ENCODE measurements at regions not wholly inside any gene's neighbourhood (a gene's known extent, or its start where the extent isn't known, plus 50 kb on each side); places are given as distances from the start of the nearest gene placed in this dataset.

GRCh38 chr2:204239411-204240165, 303.0 kb downstream of the ICOS start:
- no peak for FAIRE-seq

DNA sequence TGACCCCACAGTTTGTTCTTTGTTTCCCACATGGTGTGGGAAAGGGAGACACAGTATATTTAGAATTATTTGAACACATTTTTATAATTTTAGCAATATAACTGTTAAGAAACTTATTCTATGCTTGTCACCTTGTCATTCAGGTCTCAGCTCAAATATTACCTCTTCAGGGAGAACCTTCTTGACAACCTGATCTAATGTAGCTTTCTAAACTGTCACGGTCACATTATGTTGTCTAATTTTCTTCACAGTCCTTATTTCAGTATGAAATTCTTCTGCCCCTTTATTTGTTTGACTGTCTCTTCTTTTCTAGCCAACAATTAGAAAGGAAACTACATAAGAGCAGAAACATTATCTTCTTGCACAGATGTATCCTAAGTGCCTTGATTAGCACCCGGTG, 304.3 kb upstream of the PARD3B start:
- FAIRE-seq = no peak

DNA sequence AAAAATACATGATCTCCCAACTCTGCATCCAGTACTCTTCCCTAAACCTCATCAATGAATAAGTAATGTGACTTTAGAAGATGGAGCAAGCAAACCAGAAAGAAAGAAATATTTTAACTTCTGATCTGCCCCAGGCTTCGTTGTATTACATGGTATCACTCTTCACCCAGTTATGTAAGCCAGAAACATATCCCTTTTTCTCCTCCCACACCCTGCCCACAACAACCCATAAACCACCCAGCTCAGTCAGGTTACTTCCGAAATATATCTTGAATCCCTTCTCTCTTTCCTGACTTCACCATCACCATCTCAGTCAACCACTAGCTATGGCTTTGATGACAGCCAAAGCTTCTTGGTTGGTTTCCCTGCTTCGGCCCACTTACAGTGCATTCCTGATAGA, 295.8 kb upstream of the PARD3B start:
- FAIRE-seq = no peak

- no peak for FAIRE-seq
Observed at GRCh38 chr2:204250692-204251091, 294.6 kb upstream of the PARD3B start.

DNA sequence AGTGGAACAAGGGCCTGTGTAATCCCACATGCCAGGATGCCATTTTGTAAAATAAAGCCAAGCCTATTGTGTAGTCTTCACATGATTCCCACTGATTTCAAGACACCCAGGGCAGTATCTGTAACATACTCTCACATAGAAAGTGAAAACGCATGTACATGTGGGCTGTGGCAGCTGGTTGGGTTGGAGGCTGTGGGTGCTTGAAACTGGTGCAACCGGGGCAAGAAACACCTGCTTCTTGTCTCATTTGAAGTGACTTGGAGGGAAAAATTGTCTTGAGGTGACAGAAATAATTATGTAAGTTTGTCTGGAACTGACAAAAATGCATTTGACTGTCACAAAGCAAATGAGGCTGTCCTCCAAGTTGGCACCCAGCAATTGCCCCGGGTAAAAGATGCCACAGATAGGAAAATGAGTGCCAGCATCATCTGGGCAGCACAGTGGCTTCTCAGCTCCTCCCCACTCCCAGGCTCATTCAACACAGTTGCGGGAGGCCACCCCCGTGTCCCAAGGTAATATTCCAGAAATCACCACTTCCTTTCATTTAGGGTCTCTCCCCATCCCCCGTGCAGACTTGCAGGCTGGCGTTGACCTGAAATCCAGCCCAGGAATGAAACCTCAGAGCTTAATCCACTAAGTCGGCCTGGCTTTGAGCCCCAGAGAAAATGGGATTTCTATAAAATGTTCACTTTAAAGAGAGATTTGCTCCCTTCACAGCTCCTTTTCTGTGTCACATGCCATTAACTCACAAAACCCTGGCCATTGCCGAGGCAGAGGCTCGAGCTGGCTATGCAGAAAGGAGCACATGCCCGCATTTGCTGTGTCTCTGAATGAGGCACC, 293.9 kb upstream of the PARD3B start:
- no peak for FAIRE-seq

DNA sequence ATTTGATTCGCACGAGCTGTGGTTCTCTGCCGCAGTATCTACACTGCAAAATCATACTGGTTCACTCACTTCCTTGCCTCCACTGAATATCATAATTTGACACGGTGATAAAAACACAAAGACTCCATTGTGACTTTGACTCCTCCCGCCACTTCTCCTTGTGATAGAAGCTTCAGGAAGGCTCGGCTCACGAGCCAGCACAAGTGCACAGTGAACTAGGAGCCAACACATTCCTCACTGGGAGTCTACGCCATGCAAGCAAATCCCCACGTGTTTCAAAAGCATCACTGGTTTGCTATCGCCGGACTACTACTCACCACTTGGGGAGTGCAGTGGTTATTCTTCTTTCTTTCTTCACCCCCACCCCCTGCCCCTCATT, 293.3 kb upstream of the PARD3B start:
- no peak for FAIRE-seq

- no peak for FAIRE-seq
Observed at GRCh38 chr2:204255071-204255470, 290.2 kb upstream of the PARD3B start.

DNA sequence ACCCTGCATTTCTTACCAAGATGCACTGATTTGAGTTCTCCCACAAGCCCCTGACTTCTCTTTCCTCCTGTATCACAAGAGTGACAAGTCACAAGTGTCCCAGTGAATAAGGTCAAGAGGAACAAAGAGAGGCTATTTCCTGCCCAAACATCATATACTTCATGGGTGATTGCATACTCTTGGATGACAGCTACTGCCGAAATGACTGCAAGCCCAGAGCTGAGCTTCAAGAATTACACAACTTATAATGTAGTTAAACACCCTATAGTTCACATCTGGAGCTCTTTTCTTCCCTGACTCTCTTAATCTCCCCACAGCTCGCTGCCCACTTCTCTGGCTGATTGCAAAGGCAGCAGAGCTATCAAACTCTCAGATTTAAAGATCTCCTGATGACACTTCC, 289.7 kb upstream of the PARD3B start:
- FAIRE-seq = no peak

- no peak for FAIRE-seq
Observed at GRCh38 chr2:204257781-204258180, 287.5 kb upstream of the PARD3B start.

- FAIRE-seq = no peak
Observed at GRCh38 chr2:204258890-204259289, 286.4 kb upstream of the PARD3B start.

- FAIRE-seq = no peak
Observed at GRCh38 chr2:204260162-204260877, 285.0 kb upstream of the PARD3B start.

DNA sequence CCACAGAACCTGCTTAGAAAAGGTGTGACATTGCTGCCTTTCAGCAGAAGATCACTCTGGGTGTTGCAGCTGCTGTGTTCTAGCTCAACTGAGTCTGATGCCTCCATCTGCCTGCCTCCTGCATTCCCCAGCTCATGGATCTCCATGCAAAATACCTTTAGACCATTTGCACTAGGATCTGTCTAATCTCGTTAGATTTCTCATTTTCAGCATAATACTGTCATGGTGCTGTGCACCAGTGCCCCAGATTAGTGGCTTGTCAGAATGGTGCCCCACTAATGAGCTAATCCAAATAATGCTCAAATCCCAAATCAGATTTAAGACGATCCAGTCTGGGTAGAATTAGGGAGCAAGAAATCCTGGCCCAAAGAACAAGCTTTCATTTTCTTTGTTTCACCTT, 284.4 kb upstream of the PARD3B start:
- FAIRE-seq = no peak

DNA sequence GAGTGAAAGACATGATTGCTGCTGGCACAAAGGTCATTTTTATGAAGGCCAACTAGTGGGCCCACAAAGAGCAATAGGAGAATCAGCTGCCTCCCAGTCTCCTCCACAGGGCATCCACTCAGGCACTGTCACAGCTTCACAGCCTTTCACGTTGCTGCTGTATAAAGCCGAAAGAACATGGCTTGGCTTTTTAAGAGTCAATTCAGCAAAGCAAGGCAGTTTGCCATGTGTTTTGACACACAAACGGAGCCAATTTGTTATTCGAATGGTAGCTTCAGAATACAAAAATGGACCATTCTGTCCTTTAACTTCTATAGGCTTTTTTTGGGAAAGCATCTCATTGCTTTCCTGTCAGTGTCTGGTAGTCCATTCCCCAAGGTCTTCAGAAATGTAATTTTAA, 283.4 kb upstream of the PARD3B start:
- no peak for FAIRE-seq

GRCh38 chr2:204264085-204264553, 281.2 kb upstream of the PARD3B start:
- FAIRE-seq = no peak

DNA sequence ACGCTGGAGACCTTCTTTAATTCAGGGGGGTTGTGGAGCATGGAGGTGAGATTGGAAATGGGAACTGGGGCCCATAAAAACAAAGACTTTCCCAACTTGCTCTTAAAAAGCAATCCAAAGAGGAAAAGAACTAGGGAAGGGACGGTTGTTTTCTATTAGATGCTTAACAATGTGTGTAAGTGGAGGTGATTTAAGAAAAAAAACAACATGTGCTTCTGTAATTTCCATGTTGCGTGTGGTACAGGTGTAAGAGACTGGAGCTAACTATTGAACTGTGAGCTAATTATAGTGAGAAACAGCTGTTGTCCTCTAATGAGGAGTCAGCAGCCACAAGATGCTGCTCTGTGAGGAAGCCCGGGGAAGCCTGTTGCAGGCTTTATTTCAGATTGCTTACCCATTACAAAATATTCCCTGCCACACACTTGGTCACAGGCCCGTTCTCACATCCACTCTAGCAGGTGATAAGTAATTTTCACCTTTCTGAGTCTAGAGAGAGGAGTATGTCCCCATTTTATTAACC, 280.6 kb upstream of the PARD3B start:
- no peak for FAIRE-seq

- no peak for FAIRE-seq
Observed at GRCh38 chr2:204265681-204266181, 279.5 kb upstream of the PARD3B start.

DNA sequence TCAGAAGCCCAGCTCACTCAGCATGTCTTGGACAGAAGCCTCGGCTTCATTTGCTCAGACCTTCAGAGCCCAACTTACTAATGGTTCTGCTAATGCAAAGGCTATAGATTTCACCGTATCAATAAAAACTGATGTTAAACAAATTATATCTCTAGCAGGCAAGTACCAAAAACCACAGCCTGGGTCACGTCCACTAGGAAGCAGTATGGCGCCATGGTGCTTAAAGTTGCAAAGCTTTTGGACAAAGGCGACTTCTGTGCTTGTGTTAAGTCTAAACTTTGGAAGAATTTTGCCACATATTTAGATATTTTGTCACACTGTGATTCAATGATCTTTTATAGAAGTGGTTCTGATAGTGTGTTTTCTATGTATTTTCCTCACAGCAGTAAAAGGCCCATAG, 276.8 kb upstream of the PARD3B start:
- FAIRE-seq = no peak

DNA sequence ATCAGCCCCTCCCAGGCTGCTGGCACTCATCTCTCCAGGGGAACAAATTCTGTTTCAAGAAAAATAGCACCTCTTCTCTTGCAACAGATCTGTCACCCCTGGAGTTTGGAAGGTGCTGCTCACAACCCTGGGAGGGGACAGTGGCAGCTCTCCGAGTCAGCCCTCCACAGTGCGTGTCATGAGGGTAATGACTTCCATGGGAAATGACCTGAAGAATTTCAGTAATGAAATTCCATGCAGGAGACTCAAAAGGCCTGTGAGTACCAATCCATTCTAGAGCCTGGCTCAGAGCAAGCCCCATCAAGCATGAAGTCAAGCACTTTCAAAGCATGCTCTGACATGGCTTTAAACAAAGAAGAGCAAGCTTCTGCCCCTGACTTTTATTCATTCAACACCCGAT, 276.3 kb upstream of the PARD3B start:
- FAIRE-seq = no peak

DNA sequence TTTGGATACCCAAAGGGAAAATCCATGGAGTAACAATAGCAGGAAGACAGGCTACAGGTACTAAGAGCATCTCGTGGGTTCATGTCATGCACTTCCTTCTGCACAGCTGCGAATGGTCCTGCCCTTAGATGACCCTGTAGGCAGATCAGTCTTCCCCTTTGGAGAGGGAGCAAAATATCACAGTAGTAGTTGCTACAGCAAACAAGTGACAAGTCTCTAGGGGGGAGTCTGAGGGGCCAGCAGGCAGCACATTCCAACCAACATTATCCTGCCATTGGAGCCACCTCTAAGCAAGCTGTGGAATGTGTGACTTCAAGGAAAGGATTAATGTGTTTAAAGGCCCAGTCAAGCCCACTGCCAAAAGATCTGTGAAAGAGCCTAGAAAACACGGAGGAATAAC, 273.2 kb upstream of the PARD3B start:
- FAIRE-seq = no peak

- no peak for FAIRE-seq
Observed at GRCh38 chr2:204272610-204273287, 272.5 kb upstream of the PARD3B start.

GRCh38 chr2:204274429-204274828, 270.8 kb upstream of the PARD3B start:
- no peak for FAIRE-seq

DNA sequence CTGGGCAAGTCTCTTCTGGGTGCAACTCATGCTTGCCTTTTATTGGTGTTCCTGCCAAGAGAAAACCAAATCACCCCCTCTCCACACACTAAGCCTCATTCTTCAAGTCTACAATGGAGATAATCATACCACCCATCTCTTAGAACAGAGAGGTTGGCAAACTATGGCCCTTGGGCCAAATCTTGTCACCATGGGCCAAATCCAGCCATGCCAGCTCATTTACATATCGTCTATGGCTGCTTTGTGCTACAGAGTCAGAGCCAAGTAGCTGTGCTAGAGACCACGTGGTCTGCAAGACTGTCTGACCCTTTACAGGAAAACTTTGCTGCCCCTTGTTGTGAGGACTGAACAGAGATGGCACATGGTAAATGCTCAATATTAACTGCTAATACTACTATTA, 270.3 kb upstream of the PARD3B start:
- FAIRE-seq = no peak

- no peak for FAIRE-seq
Observed at GRCh38 chr2:204277226-204277625, 268.0 kb upstream of the PARD3B start.
